GM12878 (cell line): ENCODE measurements at regions not wholly inside any gene's neighbourhood (a gene's known extent, or its start where the extent isn't known, plus 50 kb on each side); places are given as distances from the start of the nearest gene placed in this dataset.

Experiments
- ATAC-seq: fragments of 200-7000 bp; cut with Tn5 transposase; 3 replicates; pipeline ENCODE4 v1.9.1; 2020; ENCODE audit warnings: mild to moderate bottlenecking, moderate library complexity
- BruUV-seq: library from RNA; stranded (reverse); fragments of 400-500 nt; replicated peaks from 2 replicates; lab custom pipeline; 2021; lab: Mats Ljungman, UMichigan
- CTCF ChIA-PET: fragments of 300-600 bp; sonication (Branson Sonifier 250); formaldehyde crosslinking; extraction: SDS; loops from one replicate; lab custom pipeline; 2021; ENCODE audit warnings: inconsistent platforms; lab: Yijun Ruan, JAX
- POLR2A ChIA-PET: fragments of 350-600 bp; formaldehyde crosslinking; extraction: SDS; loops from one replicate; lab custom pipeline; 2021; ENCODE audit warnings: inconsistent platforms; lab: Charles Lee
- RAD21 ChIA-PET: fragments of 300-600 bp; sonication (Branson Sonifier 250); formaldehyde crosslinking; loops from one replicate; lab custom pipeline; 2023; ENCODE audit warnings: antibody characterized with exemption; ENCODE audit not compliant: unreplicated experiment; lab: Charles Lee
- SMC1A ChIA-PET: fragments of 300-600 bp; sonication (Branson Sonifier 250); formaldehyde crosslinking; loops from one replicate; lab custom pipeline; 2023; ENCODE audit not compliant: unreplicated experiment, uncharacterized antibody; lab: Charles Lee
- DNase-seq: peaks from one replicate; pipeline ENCODE4 v3.0.0-alpha.2; 2011; ENCODE audit warnings: low read depth, low spot score
- FAIRE-seq: peaks from 3 replicates; lab custom pipeline; 2011; peaks lifted over from hg19 to GRCh38; lab: Jason Lieb, UNC
- H2AFZ ChIP-seq: 2 replicates; pipeline ENCODE4 v1.6.0; 2011; ENCODE audit warnings: low read depth, low read length, control low read depth; ENCODE audit not compliant: control insufficient read depth
- H3K27ac ChIP-seq: 2 replicates; pipeline ENCODE4 v1.5.1; 2011; ENCODE audit warnings: control low read depth; ENCODE audit not compliant: control insufficient read depth, insufficient read depth
- H3K27me3 ChIP-seq, 2 experiments: replicated peaks in 1 of 2; 2 replicates each; pipeline versions ENCODE4 v1.6.0 to v1.6.1; 2011; ENCODE audit warnings: low read length in 1 of 2; ENCODE audit not compliant: control insufficient read depth in 2 of 2, insufficient read depth in 2 of 2
- H3K36me3 ChIP-seq, 2 experiments: 2 replicates each; pipeline ENCODE4 v1.5.1; 2011; ENCODE audit warnings: low read length in 1 of 2; ENCODE audit not compliant: control insufficient read depth in 2 of 2, insufficient read depth in 2 of 2
- H3K4me1 ChIP-seq: 2 replicates; pipeline ENCODE4 v1.6.1; 2011; ENCODE audit warnings: mild to moderate bottlenecking, low read length, moderate library complexity, mixed read lengths; ENCODE audit not compliant: control insufficient read depth, insufficient read depth
- H3K4me2 ChIP-seq: 2 replicates; pipeline ENCODE4 v1.6.0; 2011; ENCODE audit warnings: control low read depth; ENCODE audit not compliant: control insufficient read depth, insufficient read depth
- H3K4me3 ChIP-seq: fragments of 200-600 bp; sonication (generic); 2 replicates; pipeline ENCODE4 v1.5.1; 2016
- H3K79me2 ChIP-seq: 2 replicates; pipeline ENCODE4 v1.6.0; 2011; ENCODE audit warnings: low read length; ENCODE audit not compliant: control insufficient read depth, insufficient read depth
- H3K9ac ChIP-seq: 2 replicates; pipeline ENCODE4 v1.8.0; 2011; ENCODE audit warnings: low read length, control low read depth, mixed read lengths; ENCODE audit not compliant: control insufficient read depth, insufficient read depth
- H3K9me3 ChIP-seq: replicated peaks from 3 replicates; pipeline ENCODE4 v1.5.1; 2011; ENCODE audit warnings: mild to moderate bottlenecking, low read length; ENCODE audit not compliant: control insufficient read depth, insufficient read depth
- H4K20me1 ChIP-seq: 2 replicates; pipeline ENCODE4 v1.6.0; 2011; ENCODE audit not compliant: control insufficient read depth, insufficient read depth
- ASH2L ChIP-seq: fragments of 300-600, 200-600 bp; sonication (generic); IDR thresholded peaks from 2 replicates; pipeline ENCODE4 v1.6.1; 2017; ENCODE audit warnings: low read depth, mild to moderate bottlenecking, borderline replicate concordance
- CREM ChIP-seq: IDR thresholded peaks from 2 replicates; pipeline ENCODE4 v1.6.1; 2014; ENCODE audit warnings: antibody characterized with exemption, low read depth
- EGR1 ChIP-seq, 2 experiments: IDR thresholded peaks; 1 replicate in 1 of 2; 2 replicates in 1 of 2; pipeline ENCODE4 v1.6.1; 2011 to 2012; ENCODE audit warnings: low read depth in 2 of 2, low read length in 2 of 2, borderline replicate concordance in 1 of 2, mild to moderate bottlenecking in 1 of 2, moderate library complexity in 1 of 2
- EP300 ChIP-seq, 2 experiments: fragments of 150-350 bp in 1 of 2; IDR thresholded peaks; 2 replicates each; pipeline ENCODE4 v1.6.1; 2011 to 2012; ENCODE audit warnings: low read depth in 2 of 2, low read length in 2 of 2, borderline replicate concordance in 1 of 2, improper control_type of control experiment in 1 of 2, inconsistent platforms in 1 of 2; ENCODE audit not compliant: control insufficient read depth in 1 of 2
- KDM1A ChIP-seq: fragments of 200-600 bp; sonication (generic); IDR thresholded peaks from 2 replicates; pipeline ENCODE4 v1.6.1; 2016; ENCODE audit warnings: borderline replicate concordance
- MEF2B ChIP-seq: fragments of 450-650 bp; IDR thresholded peaks from 2 replicates; pipeline ENCODE4 v1.6.1; 2018; ENCODE audit warnings: mild to moderate bottlenecking, moderate library complexity; ENCODE audit not compliant: partially characterized antibody, poor library complexity, severe bottlenecking
- NFYB ChIP-seq: IDR thresholded peaks from 2 replicates; pipeline ENCODE4 v1.6.1; 2011; ENCODE audit warnings: low read depth, mild to moderate bottlenecking, low read length, improper control_type of control experiment, moderate library complexity; ENCODE audit not compliant: insufficient read depth
- NR2C1 ChIP-seq: fragments of 450-650 bp; IDR thresholded peaks from 2 replicates; pipeline ENCODE4 v1.6.1; 2017; ENCODE audit warnings: antibody characterized with exemption, mild to moderate bottlenecking, moderate library complexity
- POLR2A ChIP-seq: IDR thresholded peaks from 2 replicates; pipeline ENCODE4 v1.6.1; 2011; ENCODE audit warnings: low read depth, mild to moderate bottlenecking, low read length
- SIX5 ChIP-seq: IDR thresholded peaks from 2 replicates; pipeline ENCODE4 v1.6.1; 2011; ENCODE audit warnings: mild to moderate bottlenecking, low read depth, low read length, moderate library complexity; ENCODE audit not compliant: severe bottlenecking
- SMAD5 ChIP-seq: IDR thresholded peaks from 2 replicates; pipeline ENCODE4 v1.6.1; 2016; ENCODE audit warnings: antibody characterized with exemption, low read depth
- YY1 ChIP-seq: IDR thresholded peaks from 2 replicates; pipeline ENCODE4 v1.6.1; 2011; ENCODE audit warnings: low read depth, mild to moderate bottlenecking, low read length
- WGBS: methylation state at CpG from one replicate; pipeline ENCODE4 v1.1.6; 2016; ENCODE audit warnings: low lambda C conversion rate; ENCODE audit not compliant: insufficient replicate concordance, insufficient coverage; ENCODE audit errors: missing lambda C conversion rate; 5-methylcytosine and 5-hydroxymethylcytosine counted together
- in situ Hi-C: fragments of 300-500 bp; cut with MboI; formaldehyde crosslinking; loops from 9 replicates; pipeline ENCODE4 v1.14.3; 2018; ENCODE audit warnings: mixed read lengths
- intact Hi-C: fragments of 100-400 bp; cut with micrococcal nuclease; formaldehyde crosslinking; loops from one replicate; pipeline ENCODE4 v1.14.2; 2022; ENCODE audit not compliant: unreplicated experiment
- TF ChIP-seq, protein P1 (sequence below): fragments of 450-650 bp; IDR thresholded peaks from 2 replicates; pipeline ENCODE4 v1.6.1; 2017; ENCODE audit warnings: borderline replicate concordance
- TF ChIP-seq, protein P2 (sequence below): IDR thresholded peaks from 2 replicates; pipeline ENCODE4 v1.6.1; 2011; ENCODE audit warnings: borderline replicate concordance, low read depth, mild to moderate bottlenecking, moderate library complexity, low read length; ENCODE audit not compliant: insufficient read depth, poor library complexity, severe bottlenecking

DNA sequence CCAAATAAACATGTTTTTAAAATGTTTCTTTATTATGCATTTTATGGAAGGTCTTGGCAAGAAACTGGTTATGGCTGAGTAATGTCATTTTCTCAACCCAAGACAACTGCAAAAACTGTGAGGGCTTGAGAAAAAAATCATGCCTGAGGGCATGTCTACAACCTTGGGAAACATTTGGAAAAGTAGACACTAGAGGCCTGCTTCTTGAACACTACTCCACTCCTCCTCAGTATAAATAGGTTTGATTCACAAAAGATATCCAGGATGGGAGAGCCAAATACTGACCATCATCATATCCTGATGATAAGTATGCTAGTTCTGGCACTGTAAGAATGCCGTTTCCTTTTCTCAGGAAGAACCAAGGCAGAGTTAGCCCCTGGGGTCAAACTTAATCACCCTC lies 71.1 kb downstream of the OSR1 start:
- BruUV-seq, result no TSS peak
- Histone ChIP-seq H3K4me3 (no peak overlapping the region), H2AFZ (no peak overlapping the region), H3K9ac (no peak overlapping the region), H4K20me1 (no peaks in the 10 kb centered on the region), H3K27me3 (no peaks in the 10 kb centered on the region), H3K9me3 (no peaks in the 10 kb centered on the region), H3K79me2 (no peaks in the 10 kb centered on the region), H3K4me2 (no peak overlapping the region), H3K4me1 (no peaks in the 10 kb centered on the region), H3K27ac (no peak overlapping the region), H3K36me3 (no peaks in the 10 kb centered on the region)
- no peak for ATAC-seq
- intact Hi-C loops (no loop called here), in situ Hi-C loops (no loop called here)
- ChIA-PET POLR2A (no interaction called here), RAD21 (no interaction called here), CTCF (no interaction called here), SMC1A (no interaction called here)
- no peak for FAIRE-seq
- TF ChIP-seq, protein P1, sequence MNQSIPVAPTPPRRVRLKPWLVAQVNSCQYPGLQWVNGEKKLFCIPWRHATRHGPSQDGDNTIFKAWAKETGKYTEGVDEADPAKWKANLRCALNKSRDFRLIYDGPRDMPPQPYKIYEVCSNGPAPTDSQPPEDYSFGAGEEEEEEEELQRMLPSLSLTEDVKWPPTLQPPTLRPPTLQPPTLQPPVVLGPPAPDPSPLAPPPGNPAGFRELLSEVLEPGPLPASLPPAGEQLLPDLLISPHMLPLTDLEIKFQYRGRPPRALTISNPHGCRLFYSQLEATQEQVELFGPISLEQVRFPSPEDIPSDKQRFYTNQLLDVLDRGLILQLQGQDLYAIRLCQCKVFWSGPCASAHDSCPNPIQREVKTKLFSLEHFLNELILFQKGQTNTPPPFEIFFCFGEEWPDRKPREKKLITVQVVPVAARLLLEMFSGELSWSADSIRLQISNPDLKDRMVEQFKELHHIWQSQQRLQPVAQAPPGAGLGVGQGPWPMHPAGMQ, result no peak
- no peak for TF ChIP-seq KDM1A
- TF ChIP-seq ASH2L, result no peak
- TF ChIP-seq, protein P2, sequence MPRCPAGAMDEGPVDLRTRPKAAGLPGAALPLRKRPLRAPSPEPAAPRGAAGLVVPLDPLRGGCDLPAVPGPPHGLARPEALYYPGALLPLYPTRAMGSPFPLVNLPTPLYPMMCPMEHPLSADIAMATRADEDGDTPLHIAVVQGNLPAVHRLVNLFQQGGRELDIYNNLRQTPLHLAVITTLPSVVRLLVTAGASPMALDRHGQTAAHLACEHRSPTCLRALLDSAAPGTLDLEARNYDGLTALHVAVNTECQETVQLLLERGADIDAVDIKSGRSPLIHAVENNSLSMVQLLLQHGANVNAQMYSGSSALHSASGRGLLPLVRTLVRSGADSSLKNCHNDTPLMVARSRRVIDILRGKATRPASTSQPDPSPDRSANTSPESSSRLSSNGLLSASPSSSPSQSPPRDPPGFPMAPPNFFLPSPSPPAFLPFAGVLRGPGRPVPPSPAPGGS, result no peak
- TF ChIP-seq YY1, result no peak
- no peak for TF ChIP-seq POLR2A
- TF ChIP-seq EGR1 (IDR thresholded peaks at IDR 0.05; ENCODE audit: borderline replicate concordance in 1 of 2, low read depth in 2 of 2, low read length in 2 of 2), result no peak
- no peak for TF ChIP-seq SIX5
- TF ChIP-seq NFYB, result no peak
- no peak for TF ChIP-seq MEF2B
- TF ChIP-seq CREM, result no peak
- TF ChIP-seq NR2C1, result no peak
- no peak for TF ChIP-seq EP300 (IDR thresholded peaks at IDR 0.05; ENCODE audit: borderline replicate concordance in 1 of 2, control insufficient read depth in 1 of 2, low read depth in 2 of 2, low read length in 2 of 2)
- TF ChIP-seq SMAD5, result no peak
- TF ChIP-seq, all 136 proteins: peak for 0
- DNase-seq, result no peak
- WGBS, result 44% methylated on average over 1 of the region's 1 CpG
